ENCODE measurements at regions not wholly inside any gene's neighbourhood (a gene's known extent, or its start where the extent isn't known, plus 50 kb on each side); places are given as distances from the start of the nearest gene placed in this dataset.

DNA sequence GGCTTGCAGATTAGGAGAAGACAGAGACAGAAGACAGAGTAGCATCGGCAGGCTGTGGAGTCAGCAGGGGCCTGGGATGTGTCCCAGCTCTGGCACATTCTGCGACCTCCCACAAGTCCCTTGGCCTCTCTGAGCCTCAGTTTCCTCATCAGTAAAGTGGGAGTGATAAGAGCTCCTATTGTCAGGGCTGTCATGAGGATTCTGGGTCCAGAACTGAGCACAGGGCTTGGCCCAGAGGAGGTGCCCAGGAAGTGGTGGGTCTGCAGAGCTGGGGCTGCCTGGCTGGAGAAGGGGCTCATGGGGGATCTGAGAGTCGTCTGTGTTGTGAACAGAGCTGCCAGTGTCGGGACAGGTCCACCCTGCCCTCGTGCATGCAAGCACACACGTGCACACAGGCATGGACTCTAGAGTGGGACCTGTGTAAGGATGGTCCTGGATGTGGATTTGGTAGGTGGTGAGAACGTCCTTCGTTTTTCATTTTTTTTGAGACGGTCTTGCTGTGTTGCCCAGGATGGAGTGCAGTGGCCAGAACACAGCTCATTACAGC lies 262.9 kb downstream of the PTPRU start:
- Histone ChIP-seq H3K4me1 (no peaks in the 10 kb centered on the region), H3K9me3 (peaks cover 0 to 28% (median 21%) of the 10 kb centered on the region in 8 donors), H3K27ac (no peak overlapping the region), H3K36me3 (no peaks in the 10 kb centered on the region), H3K4me3 (no peak overlapping the region), H3K27me3 (replicated peaks in 1 of 7) (peaks cover 0 to 54% (median 0%) of the 10 kb centered on the region in 7 donors)
- no peak for TF ChIP-seq POLR2AphosphoS5 (IDR thresholded peaks at IDR 0.05)
- TF ChIP-seq, protein P1, sequence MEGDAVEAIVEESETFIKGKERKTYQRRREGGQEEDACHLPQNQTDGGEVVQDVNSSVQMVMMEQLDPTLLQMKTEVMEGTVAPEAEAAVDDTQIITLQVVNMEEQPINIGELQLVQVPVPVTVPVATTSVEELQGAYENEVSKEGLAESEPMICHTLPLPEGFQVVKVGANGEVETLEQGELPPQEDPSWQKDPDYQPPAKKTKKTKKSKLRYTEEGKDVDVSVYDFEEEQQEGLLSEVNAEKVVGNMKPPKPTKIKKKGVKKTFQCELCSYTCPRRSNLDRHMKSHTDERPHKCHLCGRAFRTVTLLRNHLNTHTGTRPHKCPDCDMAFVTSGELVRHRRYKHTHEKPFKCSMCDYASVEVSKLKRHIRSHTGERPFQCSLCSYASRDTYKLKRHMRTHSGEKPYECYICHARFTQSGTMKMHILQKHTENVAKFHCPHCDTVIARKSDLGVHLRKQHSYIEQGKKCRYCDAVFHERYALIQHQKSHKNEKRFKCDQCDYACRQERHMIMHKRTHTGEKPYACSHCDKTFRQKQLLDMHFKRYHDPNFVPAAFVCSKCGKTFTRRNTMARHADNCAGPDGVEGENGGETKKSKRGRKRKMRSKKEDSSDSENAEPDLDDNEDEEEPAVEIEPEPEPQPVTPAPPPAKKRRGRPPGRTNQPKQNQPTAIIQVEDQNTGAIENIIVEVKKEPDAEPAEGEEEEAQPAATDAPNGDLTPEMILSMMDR (IDR thresholded peaks at IDR 0.05 in 8 of 11, conservative IDR thresholded peaks at IDR 0.05 in 3 of 11), result no peak
- TF ChIP-seq POLR2A (IDR thresholded peaks at IDR 0.05), result no peak
- WGBS, 5 donors, result 73 to 88% (median 84%) methylated on average over 9 of the region's 9 CpGs
- peak; percentile 43 for DNase-seq
- intact Hi-C loops (cut with DNase I; ENCODE audit: low total_unique reads), result no loop called here

DNA sequence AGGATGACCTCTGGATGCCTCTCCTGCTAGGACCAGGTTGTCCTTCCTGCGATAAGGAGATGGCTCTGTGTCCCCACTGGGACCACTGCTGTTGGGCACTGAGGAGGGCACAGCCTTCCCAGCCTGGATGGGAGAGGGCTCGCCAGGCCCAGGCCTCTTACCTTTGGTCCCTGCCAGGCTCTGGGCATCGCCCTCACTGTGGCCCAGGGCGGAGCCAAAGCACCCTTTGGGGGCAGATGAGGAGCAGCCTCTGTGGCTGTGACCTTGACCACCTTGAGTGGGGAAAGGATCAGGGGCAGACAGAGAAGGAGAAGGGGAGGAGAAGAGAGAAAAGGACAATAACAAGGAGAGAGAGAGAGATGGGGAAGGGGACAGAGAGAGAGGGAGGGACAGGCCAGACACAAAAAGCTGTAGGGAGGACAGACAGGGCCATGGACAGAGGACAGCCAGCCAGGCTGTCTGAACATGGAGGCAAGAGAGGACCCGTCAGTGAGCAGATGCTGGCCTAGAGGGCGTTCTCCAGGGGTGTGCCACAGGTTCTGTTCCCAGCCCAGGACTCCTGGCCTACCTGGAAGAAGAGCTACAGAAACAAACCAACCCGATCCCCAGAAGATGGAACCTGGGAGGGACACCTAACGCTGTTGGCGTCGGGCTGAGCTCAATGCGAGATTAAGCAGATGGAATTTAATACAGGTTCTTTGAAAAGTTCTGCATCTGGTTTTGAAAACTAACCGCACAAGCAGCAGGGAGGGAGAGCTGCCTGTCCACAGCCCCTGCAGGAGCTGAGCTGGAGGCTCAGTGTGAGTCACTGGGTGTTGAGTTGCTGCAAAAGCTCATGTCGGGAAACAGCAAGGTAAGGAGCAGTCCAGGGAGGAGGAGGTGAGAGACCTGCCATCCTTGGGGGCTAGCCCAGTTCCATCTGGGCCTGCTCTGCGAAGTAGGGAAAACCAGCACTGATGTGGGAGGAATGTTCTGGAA lies 262.1 kb downstream of the PTPRU start:
- Histone ChIP-seq H3K9me3 (peaks cover 0 to 28% (median 21%) of the 10 kb centered on the region in 8 donors), H3K36me3 (no peaks in the 10 kb centered on the region), H3K4me3 (no peak overlapping the region), H3K27me3 (replicated peaks in 1 of 7) (peaks cover 0 to 47% (median 0%) of the 10 kb centered on the region in 7 donors), H3K27ac (no peak overlapping the region), H3K4me1 (no peaks in the 10 kb centered on the region)
- DNase-seq, result peak; percentile 44
- no peak for TF ChIP-seq POLR2AphosphoS5 (IDR thresholded peaks at IDR 0.05)
- TF ChIP-seq POLR2A (IDR thresholded peaks at IDR 0.05), result no peak
- TF ChIP-seq, protein P1 (IDR thresholded peaks at IDR 0.05 in 8 of 11, conservative IDR thresholded peaks at IDR 0.05 in 3 of 11), result no peak
- intact Hi-C loops (cut with DNase I; ENCODE audit: low total_unique reads), result no loop called here
- 78 to 90% (median 83%) methylated on average over 14 of the region's 14 CpGs for WGBS, 5 donors

DNA sequence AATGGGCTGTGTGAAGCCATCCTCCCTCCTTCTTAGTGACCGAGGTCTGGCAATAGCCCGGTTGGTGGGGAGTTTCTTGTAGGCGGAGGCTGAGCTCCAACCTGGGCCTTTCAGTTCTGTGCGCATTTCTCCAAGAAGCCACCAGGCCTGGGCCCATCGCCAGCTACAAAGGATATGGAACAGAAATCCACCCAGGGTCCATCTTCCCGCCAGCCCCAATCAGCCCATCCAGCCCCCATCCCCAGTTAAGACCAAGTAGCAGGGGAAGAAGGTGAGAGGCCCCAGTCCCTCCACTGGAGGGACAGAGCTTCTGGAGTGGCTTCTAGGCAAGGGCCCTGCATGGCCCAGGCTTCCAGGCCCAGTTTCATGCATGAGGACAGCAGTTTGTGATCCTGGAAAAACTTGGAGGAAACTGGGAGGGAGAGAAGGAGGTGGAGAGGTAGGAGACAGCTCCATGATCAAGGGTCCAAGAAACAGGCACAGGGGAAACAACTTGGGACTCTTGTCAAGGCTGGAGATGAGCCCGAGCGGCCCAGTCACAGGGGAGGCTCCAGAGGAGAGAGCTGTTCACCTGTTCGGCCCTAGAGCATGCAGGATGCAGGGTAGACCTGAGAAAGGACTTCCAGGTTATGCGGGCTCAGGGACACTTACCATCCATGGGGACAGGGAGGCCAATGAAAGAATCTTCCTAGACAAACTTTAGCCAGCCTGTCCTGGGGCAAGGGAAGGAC lies 261.2 kb downstream of the PTPRU start:
- no peaks in the 10 kb centered on the region for H3K4me1 ChIP-seq
- TF ChIP-seq, protein P1 (IDR thresholded peaks at IDR 0.05 in 8 of 11, conservative IDR thresholded peaks at IDR 0.05 in 3 of 11), result no peak
- no peak for TF ChIP-seq POLR2AphosphoS5 (IDR thresholded peaks at IDR 0.05)
- no peak for TF ChIP-seq POLR2A (IDR thresholded peaks at IDR 0.05)
- H3K27me3 ChIP-seq (replicated peaks in 1 of 7), result peaks cover 0 to 39% (median 0%) of the 10 kb centered on the region in 7 donors
- no peak overlapping the region for H3K27ac ChIP-seq
- intact Hi-C loops (cut with DNase I; ENCODE audit: low total_unique reads), result no loop called here
- no peak overlapping the region for H3K4me3 ChIP-seq
- H3K36me3 ChIP-seq, result no peaks in the 10 kb centered on the region
- WGBS, 5 donors, result 88 to 94% (median 90%) methylated on average over 10 of the region's 10 CpGs
- H3K9me3 ChIP-seq, result peaks cover 0 to 28% (median 21%) of the 10 kb centered on the region in 8 donors
- DNase-seq, result peak; percentile 48

All from spleen (tissue), 11 donors.